ENCODE measurements at regions not wholly inside any gene's neighbourhood (a gene's known extent, or its start where the extent isn't known, plus 50 kb on each side); places are given as distances from the start of the nearest gene placed in this dataset.

DNA sequence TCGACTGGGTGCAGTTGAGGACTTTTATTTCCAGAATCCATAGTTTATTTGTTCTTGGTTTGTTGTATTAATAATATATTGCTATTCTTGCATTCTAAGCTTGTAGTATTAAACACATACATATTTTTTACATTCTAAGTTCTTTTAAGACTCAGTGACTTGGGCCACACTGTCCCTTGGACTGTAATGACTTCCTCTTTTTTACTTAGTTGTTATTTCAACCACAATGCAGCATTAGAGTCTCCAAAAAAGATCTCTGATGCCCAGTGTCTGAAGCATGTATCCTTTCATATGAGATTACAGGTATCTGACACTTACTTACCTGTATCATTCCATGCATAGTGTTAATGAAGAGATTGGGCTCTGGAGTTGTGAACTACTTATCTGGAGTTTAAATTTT lies 864.9 kb upstream of the PCDH20 start:
- H3K9me3 ChIP-seq (ENCODE audit: insufficient read depth, low read depth, low read length): no peaks in the 10 kb centered on the region
- H3K4me2 ChIP-seq (ENCODE audit: low read depth, low read length, poor library complexity, severe bottlenecking): no peak overlapping the region
- H3F3A ChIP-seq (ENCODE audit: low read depth): no peaks in the 10 kb centered on the region
- no peaks in the 10 kb centered on the region for H3K9me2 ChIP-seq (replicated peaks; ENCODE audit: low read depth, low read length)
- H3K27me3 ChIP-seq (ENCODE audit: insufficient read depth, low read length, poor library complexity, severe bottlenecking): no peaks in the 10 kb centered on the region
- H3K4me3 ChIP-seq (ENCODE audit: low read length, poor library complexity, severe bottlenecking): no peak overlapping the region
- H3K36me3 ChIP-seq (ENCODE audit: insufficient read depth, low read length): no peaks in the 10 kb centered on the region
- no peaks in the 10 kb centered on the region for H4K20me1 ChIP-seq (ENCODE audit: insufficient read depth, low read length, poor library complexity, severe bottlenecking)
- H2AFZ ChIP-seq (ENCODE audit: low read length): no peak overlapping the region
- H3K9ac ChIP-seq (ENCODE audit: low read depth, low read length, poor library complexity, severe bottlenecking): no peak overlapping the region
- no peak for TF ChIP-seq CTCF (conservative IDR thresholded peaks at IDR 0.05; ENCODE audit: low read length)
- no peak for TF ChIP-seq EZH2phosphoT487 (IDR thresholded peaks at IDR 0.05; ENCODE audit: borderline replicate concordance)
- no peaks in the 10 kb centered on the region for H3K79me2 ChIP-seq (ENCODE audit: insufficient read depth, low read length)
- no peaks in the 10 kb centered on the region for H3K4me1 ChIP-seq (ENCODE audit: insufficient read depth, low read length, poor library complexity, severe bottlenecking)

GRCh38 chr13:62278271-62278670 lies 862.6 kb upstream of the PCDH20 start:
- Histone ChIP-seq H3K27me3 (ENCODE audit: insufficient read depth, low read length, poor library complexity, severe bottlenecking) (no peaks in the 10 kb centered on the region), H3K79me2 (ENCODE audit: insufficient read depth, low read length) (no peaks in the 10 kb centered on the region), H3K9me2 (replicated peaks; ENCODE audit: low read depth, low read length) (no peaks in the 10 kb centered on the region), H3K4me1 (ENCODE audit: insufficient read depth, low read length, poor library complexity, severe bottlenecking) (no peaks in the 10 kb centered on the region), H2AFZ (ENCODE audit: low read length) (no peak overlapping the region), H3K36me3 (ENCODE audit: insufficient read depth, low read length) (no peaks in the 10 kb centered on the region), H3K4me2 (ENCODE audit: low read depth, low read length, poor library complexity, severe bottlenecking) (no peak overlapping the region), H3K9ac (ENCODE audit: low read depth, low read length, poor library complexity, severe bottlenecking) (no peak overlapping the region), H3K9me3 (ENCODE audit: insufficient read depth, low read depth, low read length) (no peaks in the 10 kb centered on the region), H3F3A (ENCODE audit: low read depth) (no peaks in the 10 kb centered on the region), H4K20me1 (ENCODE audit: insufficient read depth, low read length, poor library complexity, severe bottlenecking) (no peaks in the 10 kb centered on the region), H3K4me3 (ENCODE audit: low read length, poor library complexity, severe bottlenecking) (no peak overlapping the region)
- no peak for TF ChIP-seq CTCF (conservative IDR thresholded peaks at IDR 0.05; ENCODE audit: low read length)
- TF ChIP-seq EZH2phosphoT487 (IDR thresholded peaks at IDR 0.05; ENCODE audit: borderline replicate concordance): no peak

- Histone ChIP-seq H3K36me3 (ENCODE audit: insufficient read depth, low read length) (no peaks in the 10 kb centered on the region), H4K20me1 (ENCODE audit: insufficient read depth, low read length, poor library complexity, severe bottlenecking) (no peaks in the 10 kb centered on the region), H2AFZ (ENCODE audit: low read length) (no peak overlapping the region), H3K4me2 (ENCODE audit: low read depth, low read length, poor library complexity, severe bottlenecking) (no peak overlapping the region), H3K79me2 (ENCODE audit: insufficient read depth, low read length) (no peaks in the 10 kb centered on the region), H3K4me1 (ENCODE audit: insufficient read depth, low read length, poor library complexity, severe bottlenecking) (no peaks in the 10 kb centered on the region), H3K4me3 (ENCODE audit: low read length, poor library complexity, severe bottlenecking) (no peak overlapping the region), H3K9ac (ENCODE audit: low read depth, low read length, poor library complexity, severe bottlenecking) (no peak overlapping the region), H3F3A (ENCODE audit: low read depth) (no peaks in the 10 kb centered on the region), H3K27me3 (ENCODE audit: insufficient read depth, low read length, poor library complexity, severe bottlenecking) (no peaks in the 10 kb centered on the region), H3K9me2 (replicated peaks; ENCODE audit: low read depth, low read length) (no peaks in the 10 kb centered on the region), H3K9me3 (ENCODE audit: insufficient read depth, low read depth, low read length) (no peaks in the 10 kb centered on the region)
- TF ChIP-seq CTCF (conservative IDR thresholded peaks at IDR 0.05; ENCODE audit: low read length) (no peak), EZH2phosphoT487 (IDR thresholded peaks at IDR 0.05; ENCODE audit: borderline replicate concordance) (no peak)
Observed at GRCh38 chr13:62251734-62252133, 836.1 kb upstream of the PCDH20 start.

Measured in Loucy (cell line).